ENCODE measurements at regions not wholly inside any gene's neighbourhood (a gene's known extent, or its start where the extent isn't known, plus 50 kb on each side); places are given as distances from the start of the nearest gene placed in this dataset.
"Not testable (repeated sequence)": the region's sequence is repeated elsewhere in the genome, so short reads cannot be mapped to it uniquely, and the experiment has no call there.

GRCh38 chr1:88540255-88540654 lies 143.8 kb upstream of the PKN2 start:
- no peaks in the 10 kb centered on the region for H3K36me3 Mint-ChIP-seq (ENCODE audit: low read depth)
- no peak overlapping the region for H3K27ac Mint-ChIP-seq
- no peaks in the 10 kb centered on the region for H3K4me1 Mint-ChIP-seq (ENCODE audit: low read depth)
- H3K9me3 Mint-ChIP-seq: no peaks in the 10 kb centered on the region
- no peaks in the 10 kb centered on the region for H3K27me3 Mint-ChIP-seq
- no peak overlapping the region for H3K4me3 Mint-ChIP-seq
- intact Hi-C loops (cut with micrococcal nuclease): no loop called here

- Mint-ChIP-seq H3K27me3 (no peaks in the 10 kb centered on the region), H3K27ac (no peak overlapping the region), H3K9me3 (no peaks in the 10 kb centered on the region), H3K36me3 (ENCODE audit: low read depth) (no peaks in the 10 kb centered on the region), H3K4me3 (no peak overlapping the region), H3K4me1 (ENCODE audit: low read depth) (no peaks in the 10 kb centered on the region)
- intact Hi-C loops (cut with micrococcal nuclease): no loop called here
These were observed 142.5 kb upstream of the PKN2 start for GRCh38 chr1:88541596-88541995.

- Mint-ChIP-seq H3K27me3 (no peaks in the 10 kb centered on the region), H3K27ac (no peak overlapping the region), H3K4me3 (no peak overlapping the region), H3K4me1 (ENCODE audit: low read depth) (no peaks in the 10 kb centered on the region), H3K9me3 (no peaks in the 10 kb centered on the region), H3K36me3 (ENCODE audit: low read depth) (no peaks in the 10 kb centered on the region)
- intact Hi-C loops (cut with micrococcal nuclease): no loop called here
These were observed 139.9 kb upstream of the PKN2 start for GRCh38 chr1:88544195-88544594.

- Mint-ChIP-seq H3K27me3 (no peaks in the 10 kb centered on the region), H3K36me3 (ENCODE audit: low read depth) (no peaks in the 10 kb centered on the region), H3K4me1 (ENCODE audit: low read depth) (no peaks in the 10 kb centered on the region), H3K9me3 (no peaks in the 10 kb centered on the region), H3K27ac (no peak overlapping the region), H3K4me3 (no peak overlapping the region)
- intact Hi-C loops (cut with micrococcal nuclease): no loop called here
These were observed 134.5 kb upstream of the PKN2 start for GRCh38 chr1:88549536-88549935.

GRCh38 chr1:88552226-88552625 lies 131.8 kb upstream of the PKN2 start:
- H3K4me3 Mint-ChIP-seq: no peak overlapping the region
- H3K9me3 Mint-ChIP-seq: no peaks in the 10 kb centered on the region
- no peaks in the 10 kb centered on the region for H3K4me1 Mint-ChIP-seq (ENCODE audit: low read depth)
- H3K27ac Mint-ChIP-seq: no peak overlapping the region
- H3K36me3 Mint-ChIP-seq (ENCODE audit: low read depth): no peaks in the 10 kb centered on the region
- intact Hi-C loops (cut with micrococcal nuclease): no loop called here
- H3K27me3 Mint-ChIP-seq: no peaks in the 10 kb centered on the region

- intact Hi-C loops (cut with micrococcal nuclease): no loop called here
- H3K27ac Mint-ChIP-seq: no peak overlapping the region
- H3K9me3 Mint-ChIP-seq: no peaks in the 10 kb centered on the region
These were observed 127.1 kb upstream of the PKN2 start for GRCh38 chr1:88557014-88557413.

GRCh38 chr1:88560621-88561020 lies 123.5 kb upstream of the PKN2 start:
- H3K4me1 Mint-ChIP-seq (ENCODE audit: low read depth): no peaks in the 10 kb centered on the region
- no peaks in the 10 kb centered on the region for H3K9me3 Mint-ChIP-seq
- intact Hi-C loops (cut with micrococcal nuclease): no loop called here
- H3K36me3 Mint-ChIP-seq (ENCODE audit: low read depth): no peaks in the 10 kb centered on the region
- H3K27me3 Mint-ChIP-seq: no peaks in the 10 kb centered on the region
- no peak overlapping the region for H3K4me3 Mint-ChIP-seq
- no peak overlapping the region for H3K27ac Mint-ChIP-seq

More at GRCh38 chr1:88557014-88557413, 127.1 kb upstream of the PKN2 start:
- Mint-ChIP-seq H3K36me3 (ENCODE audit: low read depth) (no peaks in the 10 kb centered on the region), H3K4me3 (no peak overlapping the region), H3K4me1 (ENCODE audit: low read depth) (no peaks in the 10 kb centered on the region), H3K27me3 (no peaks in the 10 kb centered on the region)

- no peaks in the 10 kb centered on the region for H3K27me3 Mint-ChIP-seq
- H3K4me3 Mint-ChIP-seq: no peak overlapping the region
- no peak overlapping the region for H3K27ac Mint-ChIP-seq
- intact Hi-C loops (cut with micrococcal nuclease): no loop called here
- no peaks in the 10 kb centered on the region for H3K4me1 Mint-ChIP-seq (ENCODE audit: low read depth)
- no peaks in the 10 kb centered on the region for H3K36me3 Mint-ChIP-seq (ENCODE audit: low read depth)
- no peaks in the 10 kb centered on the region for H3K9me3 Mint-ChIP-seq
These were observed 121.1 kb upstream of the PKN2 start for GRCh38 chr1:88562991-88563390.

- no peaks in the 10 kb centered on the region for H3K9me3 Mint-ChIP-seq
- no peak overlapping the region for H3K4me3 Mint-ChIP-seq
- H3K27me3 Mint-ChIP-seq: peaks cover 2% of the 10 kb centered on the region
- H3K36me3 Mint-ChIP-seq (ENCODE audit: low read depth): no peaks in the 10 kb centered on the region
- no peaks in the 10 kb centered on the region for H3K4me1 Mint-ChIP-seq (ENCODE audit: low read depth)
- H3K27ac Mint-ChIP-seq: no peak overlapping the region
- intact Hi-C loops (cut with micrococcal nuclease): no loop called here
These were observed 117.3 kb upstream of the PKN2 start for GRCh38 chr1:88566615-88567387.

GRCh38 chr1:88571506-88571905 lies 112.6 kb upstream of the PKN2 start:
- Mint-ChIP-seq H3K27me3 (peaks cover 2% of the 10 kb centered on the region), H3K36me3 (ENCODE audit: low read depth) (no peaks in the 10 kb centered on the region), H3K4me3 (no peak overlapping the region), H3K27ac (no peak overlapping the region), H3K4me1 (ENCODE audit: low read depth) (no peaks in the 10 kb centered on the region), H3K9me3 (no peaks in the 10 kb centered on the region)
- intact Hi-C loops (cut with micrococcal nuclease): no loop called here

- H3K27me3 Mint-ChIP-seq: no peaks in the 10 kb centered on the region
- no peaks in the 10 kb centered on the region for H3K4me1 Mint-ChIP-seq (ENCODE audit: low read depth)
- no peak overlapping the region for H3K4me3 Mint-ChIP-seq
- H3K9me3 Mint-ChIP-seq: peaks cover 11% of the 10 kb centered on the region
- no peak overlapping the region for H3K27ac Mint-ChIP-seq
- intact Hi-C loops (cut with micrococcal nuclease): no loop called here
- no peaks in the 10 kb centered on the region for H3K36me3 Mint-ChIP-seq (ENCODE audit: low read depth)
These were observed 104.5 kb upstream of the PKN2 start for GRCh38 chr1:88579598-88579997.

- no peak overlapping the region for H3K27ac Mint-ChIP-seq
- no peak overlapping the region for H3K4me3 Mint-ChIP-seq
- H3K36me3 Mint-ChIP-seq (ENCODE audit: low read depth): no peaks in the 10 kb centered on the region
- H3K4me1 Mint-ChIP-seq (ENCODE audit: low read depth): no peaks in the 10 kb centered on the region
- intact Hi-C loops (cut with micrococcal nuclease): no loop called here
- H3K27me3 Mint-ChIP-seq: no peaks in the 10 kb centered on the region
- peaks cover 22% of the 10 kb centered on the region for H3K9me3 Mint-ChIP-seq
These were observed 102.4 kb upstream of the PKN2 start for GRCh38 chr1:88581703-88582102.

GRCh38 chr1:88593358-88593757 lies 90.7 kb upstream of the PKN2 start:
- no peaks in the 10 kb centered on the region for H3K36me3 Mint-ChIP-seq (ENCODE audit: low read depth)

GRCh38 chr1:88595355-88596002 lies 88.6 kb upstream of the PKN2 start:
- H3K4me3 Mint-ChIP-seq: no peak overlapping the region
- H3K27ac Mint-ChIP-seq: no peak overlapping the region
- intact Hi-C loops (cut with micrococcal nuclease): no loop called here
- no peaks in the 10 kb centered on the region for H3K36me3 Mint-ChIP-seq (ENCODE audit: low read depth)
- no peaks in the 10 kb centered on the region for H3K4me1 Mint-ChIP-seq (ENCODE audit: low read depth)
- H3K27me3 Mint-ChIP-seq: no peaks in the 10 kb centered on the region
- H3K9me3 Mint-ChIP-seq: peaks cover 26% of the 10 kb centered on the region

More at GRCh38 chr1:88593358-88593757, 90.7 kb upstream of the PKN2 start:
- intact Hi-C loops (cut with micrococcal nuclease): loop anchor here (5.0 kb wide), 1 partner anchor 416 kb away; no protein-coding TSS in a partner anchor
- Mint-ChIP-seq H3K4me3 (no peak overlapping the region), H3K27me3 (no peaks in the 10 kb centered on the region), H3K27ac (no peak overlapping the region), H3K4me1 (ENCODE audit: low read depth) (no peaks in the 10 kb centered on the region), H3K9me3 (peaks cover 17% of the 10 kb centered on the region)

GRCh38 chr1:88597973-88598372 lies 86.1 kb upstream of the PKN2 start:
- H3K9me3 Mint-ChIP-seq: peaks cover 26% of the 10 kb centered on the region
- H3K27me3 Mint-ChIP-seq; H3K4me3 Mint-ChIP-seq; intact Hi-C loops (cut with micrococcal nuclease); H3K4me1 Mint-ChIP-seq (ENCODE audit: low read depth); H3K36me3 Mint-ChIP-seq (ENCODE audit: low read depth); H3K27ac Mint-ChIP-seq: not testable (repeated sequence)

Measured in dendritic cell treated with granulocyte-macrophage colony-stimulating factor and Interleukin-4, amounts not matched to agents 40 ng/mL and 50 ng/mL, for 4 days (primary cell).